ENCODE measurements at regions not wholly inside any gene's neighbourhood (a gene's known extent, or its start where the extent isn't known, plus 50 kb on each side); places are given as distances from the start of the nearest gene placed in this dataset.

DNA sequence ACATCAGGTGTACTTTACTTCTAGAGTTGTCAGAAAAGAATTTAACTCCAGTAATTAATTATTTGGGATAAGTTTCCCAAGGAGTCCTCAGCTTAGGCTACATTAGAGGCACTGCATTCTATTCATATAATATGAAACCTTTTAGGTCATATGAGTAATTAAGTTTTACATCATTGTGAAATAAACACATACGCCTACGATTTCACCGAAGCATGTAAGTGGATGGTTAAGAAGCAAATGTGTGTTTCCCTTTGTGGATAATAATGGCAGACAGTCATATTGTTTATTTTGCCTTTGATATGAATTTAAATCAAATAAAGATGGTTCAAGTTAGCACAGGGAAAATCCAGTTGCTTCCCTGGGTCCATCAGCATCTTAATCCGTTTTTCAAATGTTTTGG lies 535.9 kb upstream of the ATP11B start:
- no peak for TF ChIP-seq CTCF (IDR thresholded peaks at IDR 0.05; ENCODE audit: insufficient read depth, low read length)
- no peak for TF ChIP-seq POLR2AphosphoS5 (IDR thresholded peaks at IDR 0.05; ENCODE audit: low read depth)
- TF ChIP-seq SPI1 (IDR thresholded peaks at IDR 0.05; ENCODE audit: borderline replicate concordance, low read depth), result no peak
- no peak for TF ChIP-seq REST (IDR thresholded peaks at IDR 0.05; ENCODE audit: insufficient replicate concordance, low read depth)
- TF ChIP-seq GABPA (IDR thresholded peaks at IDR 0.05; ENCODE audit: low read depth), result no peak

All from HL-60 (cell line).